A673 (cell line): ENCODE measurements at regions not wholly inside any gene's neighbourhood (a gene's known extent, or its start where the extent isn't known, plus 50 kb on each side); places are given as distances from the start of the nearest gene placed in this dataset.

Experiments used
- EZH2 ChIP-seq: fragments of 200-600 bp; sonication (generic); IDR thresholded peaks from 2 replicates; pipeline ENCODE4 v1.6.1; 2017; ENCODE audit warnings: borderline replicate concordance, low read depth, mild to moderate bottlenecking, mixed read lengths, antibody characterized with exemption, low read length; ENCODE audit not compliant: poor library complexity, severe bottlenecking
- TF ChIP-seq, protein P1 (sequence below): fragments of 300-800, 200-600 bp; sonication (generic); conservative IDR thresholded peaks from 2 replicates; pipeline ENCODE4 v1.5.1; 2017; ENCODE audit warnings: low read depth, mild to moderate bottlenecking, antibody characterized with exemption, low read length, moderate library complexity, mixed read lengths

DNA sequence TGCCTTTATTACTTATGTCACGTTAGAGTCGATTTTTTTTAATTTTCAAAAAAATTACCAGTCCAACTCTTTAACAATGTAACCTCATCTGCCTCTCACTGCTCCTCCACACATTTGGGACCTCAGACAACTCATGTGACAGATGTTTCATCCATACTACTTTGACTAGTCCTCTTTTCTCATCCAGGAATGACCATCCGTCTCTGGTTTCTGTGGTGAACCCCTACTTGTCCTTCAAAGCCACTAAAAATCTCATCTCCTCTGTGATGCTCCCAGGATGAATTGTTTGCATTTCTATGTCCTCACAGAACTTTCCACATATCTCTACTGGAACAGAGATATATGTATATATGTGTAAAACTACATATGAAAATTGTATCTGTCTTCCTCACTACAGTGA lies 149.8 kb upstream of the ZNF462 start:
- TF ChIP-seq EZH2: no peak
- TF ChIP-seq, protein P1, sequence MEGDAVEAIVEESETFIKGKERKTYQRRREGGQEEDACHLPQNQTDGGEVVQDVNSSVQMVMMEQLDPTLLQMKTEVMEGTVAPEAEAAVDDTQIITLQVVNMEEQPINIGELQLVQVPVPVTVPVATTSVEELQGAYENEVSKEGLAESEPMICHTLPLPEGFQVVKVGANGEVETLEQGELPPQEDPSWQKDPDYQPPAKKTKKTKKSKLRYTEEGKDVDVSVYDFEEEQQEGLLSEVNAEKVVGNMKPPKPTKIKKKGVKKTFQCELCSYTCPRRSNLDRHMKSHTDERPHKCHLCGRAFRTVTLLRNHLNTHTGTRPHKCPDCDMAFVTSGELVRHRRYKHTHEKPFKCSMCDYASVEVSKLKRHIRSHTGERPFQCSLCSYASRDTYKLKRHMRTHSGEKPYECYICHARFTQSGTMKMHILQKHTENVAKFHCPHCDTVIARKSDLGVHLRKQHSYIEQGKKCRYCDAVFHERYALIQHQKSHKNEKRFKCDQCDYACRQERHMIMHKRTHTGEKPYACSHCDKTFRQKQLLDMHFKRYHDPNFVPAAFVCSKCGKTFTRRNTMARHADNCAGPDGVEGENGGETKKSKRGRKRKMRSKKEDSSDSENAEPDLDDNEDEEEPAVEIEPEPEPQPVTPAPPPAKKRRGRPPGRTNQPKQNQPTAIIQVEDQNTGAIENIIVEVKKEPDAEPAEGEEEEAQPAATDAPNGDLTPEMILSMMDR: no peak
